ENCODE measurements at regions not wholly inside any gene's neighbourhood (a gene's known extent, or its start where the extent isn't known, plus 50 kb on each side); places are given as distances from the start of the nearest gene placed in this dataset.
A peak's percentile ranks its signal among the peaks of the same experiment; 100 is the strongest.

DNA sequence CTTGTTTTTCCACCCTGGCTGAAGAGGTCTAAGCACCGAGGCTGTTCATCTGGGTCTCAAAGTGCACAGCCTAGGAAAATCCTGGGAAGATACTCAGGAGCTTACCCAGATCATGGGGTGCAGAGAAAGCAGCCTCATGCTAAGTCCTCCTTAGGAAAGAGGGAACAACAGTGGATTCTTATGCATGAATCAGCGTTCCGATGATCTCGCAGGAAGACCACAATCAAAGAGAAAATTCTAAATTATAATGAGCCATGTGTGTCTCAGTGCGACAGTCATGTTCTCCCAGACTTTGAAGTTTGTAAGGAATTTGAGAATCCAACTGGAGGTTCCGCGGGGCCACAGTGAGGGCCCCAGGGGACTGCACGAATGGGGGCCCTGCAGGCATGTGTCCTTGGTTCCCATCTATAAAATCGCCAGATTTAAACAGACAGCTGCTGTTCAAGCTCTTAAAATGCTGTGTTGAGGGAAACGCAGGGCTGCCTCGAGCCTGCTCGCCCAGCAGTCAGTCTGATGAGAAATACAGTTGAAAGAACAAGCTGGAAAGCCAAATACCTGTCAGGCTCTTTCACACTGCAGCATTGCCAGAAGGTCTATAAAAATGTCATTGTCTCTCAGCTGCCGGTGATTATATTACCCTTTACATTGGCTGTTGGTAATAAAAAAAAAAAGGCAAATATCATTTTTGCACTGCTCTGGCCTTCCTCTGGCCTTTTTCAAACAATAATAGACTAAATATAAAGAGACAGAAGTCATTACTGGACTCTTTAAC lies 152.1 kb downstream of the PMP22 start:
- no peak overlapping the region for H3K4me2 ChIP-seq (ENCODE audit: low read length)
- no peaks in the 10 kb centered on the region for H3K36me3 ChIP-seq (ENCODE audit: insufficient read depth, low read length)
- no peak overlapping the region for H2AFZ ChIP-seq (ENCODE audit: low read depth, low read length)
- no peaks in the 10 kb centered on the region for H3K79me2 ChIP-seq (replicated peaks; ENCODE audit: insufficient read depth, low read length)
- H3K4me3 ChIP-seq (ENCODE audit: low read length), result no peak overlapping the region
- H4K20me1 ChIP-seq (ENCODE audit: insufficient read depth), result no peaks in the 10 kb centered on the region
- H3K9ac ChIP-seq (ENCODE audit: low read length), result peak overlapping the region; percentile 15
- no peaks in the 10 kb centered on the region for H3K27me3 ChIP-seq (ENCODE audit: insufficient read depth, low read depth, low read length)
- TF ChIP-seq, protein P1, sequence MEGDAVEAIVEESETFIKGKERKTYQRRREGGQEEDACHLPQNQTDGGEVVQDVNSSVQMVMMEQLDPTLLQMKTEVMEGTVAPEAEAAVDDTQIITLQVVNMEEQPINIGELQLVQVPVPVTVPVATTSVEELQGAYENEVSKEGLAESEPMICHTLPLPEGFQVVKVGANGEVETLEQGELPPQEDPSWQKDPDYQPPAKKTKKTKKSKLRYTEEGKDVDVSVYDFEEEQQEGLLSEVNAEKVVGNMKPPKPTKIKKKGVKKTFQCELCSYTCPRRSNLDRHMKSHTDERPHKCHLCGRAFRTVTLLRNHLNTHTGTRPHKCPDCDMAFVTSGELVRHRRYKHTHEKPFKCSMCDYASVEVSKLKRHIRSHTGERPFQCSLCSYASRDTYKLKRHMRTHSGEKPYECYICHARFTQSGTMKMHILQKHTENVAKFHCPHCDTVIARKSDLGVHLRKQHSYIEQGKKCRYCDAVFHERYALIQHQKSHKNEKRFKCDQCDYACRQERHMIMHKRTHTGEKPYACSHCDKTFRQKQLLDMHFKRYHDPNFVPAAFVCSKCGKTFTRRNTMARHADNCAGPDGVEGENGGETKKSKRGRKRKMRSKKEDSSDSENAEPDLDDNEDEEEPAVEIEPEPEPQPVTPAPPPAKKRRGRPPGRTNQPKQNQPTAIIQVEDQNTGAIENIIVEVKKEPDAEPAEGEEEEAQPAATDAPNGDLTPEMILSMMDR (IDR thresholded peaks at IDR 0.05; ENCODE audit: poor library complexity, severe bottlenecking), result no peak
- TF ChIP-seq EZH2 (IDR thresholded peaks at IDR 0.05; ENCODE audit: borderline replicate concordance, insufficient read depth, low read length, poor library complexity, severe bottlenecking), result no peak
- TF ChIP-seq EP300 (conservative IDR thresholded peaks at IDR 0.05; ENCODE audit: poor library complexity, severe bottlenecking), result no peak
- no peak for TF ChIP-seq POLR2AphosphoS5 (IDR thresholded peaks at IDR 0.05)
- TF ChIP-seq REST (IDR thresholded peaks at IDR 0.05; ENCODE audit: borderline replicate concordance), result no peak
- no peak for TF ChIP-seq RAD21 (conservative IDR thresholded peaks at IDR 0.05)
- TF ChIP-seq MXI1 (conservative IDR thresholded peaks at IDR 0.05; ENCODE audit: poor library complexity, severe bottlenecking), result no peak
- TF ChIP-seq TAF1 (IDR thresholded peaks at IDR 0.05; ENCODE audit: low read depth), result no peak
- no peak for TF ChIP-seq SMC3 (conservative IDR thresholded peaks at IDR 0.05; ENCODE audit: poor library complexity)
- H3K9me2 ChIP-seq (ENCODE audit: insufficient read depth, low read length), result no peaks in the 10 kb centered on the region
- H3K9me3 ChIP-seq (ENCODE audit: low read length), result no peaks in the 10 kb centered on the region
- no peaks in the 10 kb centered on the region for H3F3A ChIP-seq (ENCODE audit: insufficient read depth, low read length, poor library complexity, severe bottlenecking)
- H3K27ac ChIP-seq (ENCODE audit: low read length), result peak overlapping the region; percentile 20

GRCh38 chr17:15109608-15110007 lies 155.5 kb downstream of the PMP22 start:
- Histone ChIP-seq H3K79me2 (replicated peaks; ENCODE audit: insufficient read depth, low read length) (no peaks in the 10 kb centered on the region), H3K36me3 (ENCODE audit: insufficient read depth, low read length) (no peaks in the 10 kb centered on the region), H3K4me2 (ENCODE audit: low read length) (no peak overlapping the region), H3F3A (ENCODE audit: insufficient read depth, low read length, poor library complexity, severe bottlenecking) (no peaks in the 10 kb centered on the region), H3K4me3 (ENCODE audit: low read length) (no peak overlapping the region), H3K27ac (ENCODE audit: low read length) (no peak overlapping the region), H4K20me1 (ENCODE audit: insufficient read depth) (no peaks in the 10 kb centered on the region), H3K9me3 (ENCODE audit: low read length) (no peaks in the 10 kb centered on the region), H3K9ac (ENCODE audit: low read length) (no peak overlapping the region), H3K27me3 (ENCODE audit: insufficient read depth, low read depth, low read length) (no peaks in the 10 kb centered on the region), H3K9me2 (ENCODE audit: insufficient read depth, low read length) (no peaks in the 10 kb centered on the region), H2AFZ (ENCODE audit: low read depth, low read length) (no peak overlapping the region)
- TF ChIP-seq, protein P1 (IDR thresholded peaks at IDR 0.05; ENCODE audit: poor library complexity, severe bottlenecking), result no peak
- TF ChIP-seq SMC3 (conservative IDR thresholded peaks at IDR 0.05; ENCODE audit: poor library complexity), result no peak
- TF ChIP-seq RAD21 (conservative IDR thresholded peaks at IDR 0.05), result no peak
- no peak for TF ChIP-seq REST (IDR thresholded peaks at IDR 0.05; ENCODE audit: borderline replicate concordance)
- TF ChIP-seq TAF1 (IDR thresholded peaks at IDR 0.05; ENCODE audit: low read depth), result no peak
- TF ChIP-seq EP300 (conservative IDR thresholded peaks at IDR 0.05; ENCODE audit: poor library complexity, severe bottlenecking), result no peak
- no peak for TF ChIP-seq MXI1 (conservative IDR thresholded peaks at IDR 0.05; ENCODE audit: poor library complexity, severe bottlenecking)
- no peak for TF ChIP-seq EZH2 (IDR thresholded peaks at IDR 0.05; ENCODE audit: borderline replicate concordance, insufficient read depth, low read length, poor library complexity, severe bottlenecking)
- no peak for TF ChIP-seq POLR2AphosphoS5 (IDR thresholded peaks at IDR 0.05)

Measured in neural cell (in vitro differentiated cells).